Activated CD8-positive, alpha-beta memory T cell treated with anti-CD3 and anti-CD28 coated beads for 36 hours (primary cell): ENCODE measurements at regions not wholly inside any gene's neighbourhood (a gene's known extent, or its start where the extent isn't known, plus 50 kb on each side); places are given as distances from the start of the nearest gene placed in this dataset.

Source experiments
- CTCF ChIA-PET: fragments of 350-600 bp; sonication (Branson Sonifier 250); formaldehyde crosslinking; loops from one replicate; lab custom pipeline; 2021; ENCODE audit warnings: antibody characterized with exemption; lab: Charles Lee
- POLR2A ChIA-PET: fragments of 350-600 bp; sonication (Branson Sonifier 250); formaldehyde crosslinking; loops from one replicate; lab custom pipeline; 2021; ENCODE audit warnings: antibody characterized with exemption; lab: Charles Lee

DNA sequence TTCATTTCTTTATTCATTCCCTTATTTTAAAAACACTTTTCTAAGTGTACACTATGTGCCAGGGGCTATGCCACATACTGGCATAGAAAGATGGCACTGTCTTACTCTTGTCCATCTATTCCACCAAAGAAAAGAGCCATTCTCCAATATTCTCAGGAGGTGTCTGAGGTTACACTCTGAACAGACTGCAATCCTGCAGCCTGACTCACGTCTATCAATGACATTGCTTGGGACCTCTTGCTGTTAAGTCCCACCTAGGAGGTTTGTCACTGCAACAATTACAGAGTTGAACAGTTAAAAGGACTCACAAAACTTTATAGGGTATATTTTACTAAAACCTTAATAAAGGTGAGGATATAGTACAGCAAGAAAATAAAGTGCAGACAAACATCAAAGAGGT is 512.9 kb upstream of the HTR2A start:
- ChIA-PET POLR2A (no interaction called here), CTCF (no interaction called here)

GRCh38 chr13:47408546-47409319 is 511.9 kb upstream of the HTR2A start:
- ChIA-PET CTCF (no interaction called here), POLR2A (no interaction called here)

DNA sequence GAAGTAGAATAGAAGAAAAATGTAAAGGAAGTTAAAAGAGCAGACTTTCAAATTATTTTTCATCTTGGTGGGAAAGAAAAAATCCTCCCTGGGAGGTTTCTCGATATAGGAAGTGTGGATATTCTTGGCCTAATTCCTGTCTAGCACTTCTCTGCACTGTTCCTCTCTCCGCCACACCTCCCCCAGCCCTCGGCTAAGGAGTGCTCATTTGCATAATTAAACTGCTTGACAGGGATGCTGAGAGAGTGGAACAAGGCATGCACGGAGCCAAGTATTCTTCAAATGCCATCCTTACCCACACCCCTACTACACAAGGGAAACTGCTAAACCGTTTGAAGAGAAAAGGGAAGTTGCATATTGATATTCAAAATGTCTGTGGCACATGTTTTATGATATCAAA is 511.0 kb upstream of the HTR2A start:
- ChIA-PET CTCF (no interaction called here), POLR2A (no interaction called here)

DNA sequence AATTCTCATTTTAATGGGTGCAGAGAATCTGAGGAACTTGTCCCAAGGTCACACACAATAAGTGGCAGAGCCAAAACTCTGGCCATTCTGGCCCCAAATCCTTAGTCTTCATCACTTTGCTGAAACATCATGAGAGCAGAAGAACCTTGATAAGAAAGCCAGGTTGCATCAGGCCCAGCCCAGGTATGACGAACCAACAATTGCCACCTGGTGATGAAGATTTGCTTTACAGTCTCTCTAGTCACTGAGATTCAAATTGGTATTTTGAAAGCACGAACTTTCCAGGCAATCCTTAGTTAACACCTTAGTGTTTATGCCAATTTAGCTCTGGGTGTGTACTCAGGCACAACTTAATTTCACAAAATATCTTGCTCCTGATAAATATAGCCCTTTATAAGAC is 502.7 kb upstream of the HTR2A start:
- ChIA-PET CTCF (no interaction called here), POLR2A (no interaction called here)

DNA sequence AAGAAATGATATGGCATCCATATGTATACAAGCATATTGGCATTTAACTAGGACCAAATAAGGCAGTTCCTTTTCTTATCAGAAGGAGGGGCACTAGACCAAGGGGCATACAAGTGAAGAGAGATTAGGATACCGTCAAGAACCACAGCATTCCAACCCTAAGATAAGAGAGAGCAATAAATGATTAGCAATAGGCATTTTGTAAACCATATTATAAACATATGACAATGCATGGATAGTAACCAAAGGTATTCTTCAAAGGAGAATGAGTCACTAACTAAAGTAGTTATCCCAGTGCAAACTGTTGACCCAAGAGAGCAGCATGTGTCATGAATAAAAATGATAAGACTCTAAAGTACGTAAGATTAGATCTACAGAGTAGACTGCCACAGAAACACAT is 500.9 kb upstream of the HTR2A start:
- POLR2A ChIA-PET, result no interaction called here
- CTCF ChIA-PET, result no interaction called here

GRCh38 chr13:47396915-47397314 is 500.1 kb upstream of the HTR2A start:
- POLR2A ChIA-PET, result no interaction called here
- CTCF ChIA-PET, result no interaction called here

GRCh38 chr13:47374741-47375140 is 477.9 kb upstream of the HTR2A start:
- ChIA-PET CTCF (no interaction called here), POLR2A (no interaction called here)

- POLR2A ChIA-PET, result no interaction called here
- CTCF ChIA-PET, result no interaction called here
Observed at GRCh38 chr13:47372751-47373150, 475.9 kb upstream of the HTR2A start.

GRCh38 chr13:47351798-47352197 is 454.9 kb upstream of the HTR2A start:
- ChIA-PET CTCF (no interaction called here), POLR2A (no interaction called here)

GRCh38 chr13:47350334-47351124 is 453.7 kb upstream of the HTR2A start:
- ChIA-PET POLR2A (no interaction called here), CTCF (no interaction called here)

- ChIA-PET CTCF (no interaction called here), POLR2A (no interaction called here)
Observed at GRCh38 chr13:47349211-47349610, 452.4 kb upstream of the HTR2A start.

DNA sequence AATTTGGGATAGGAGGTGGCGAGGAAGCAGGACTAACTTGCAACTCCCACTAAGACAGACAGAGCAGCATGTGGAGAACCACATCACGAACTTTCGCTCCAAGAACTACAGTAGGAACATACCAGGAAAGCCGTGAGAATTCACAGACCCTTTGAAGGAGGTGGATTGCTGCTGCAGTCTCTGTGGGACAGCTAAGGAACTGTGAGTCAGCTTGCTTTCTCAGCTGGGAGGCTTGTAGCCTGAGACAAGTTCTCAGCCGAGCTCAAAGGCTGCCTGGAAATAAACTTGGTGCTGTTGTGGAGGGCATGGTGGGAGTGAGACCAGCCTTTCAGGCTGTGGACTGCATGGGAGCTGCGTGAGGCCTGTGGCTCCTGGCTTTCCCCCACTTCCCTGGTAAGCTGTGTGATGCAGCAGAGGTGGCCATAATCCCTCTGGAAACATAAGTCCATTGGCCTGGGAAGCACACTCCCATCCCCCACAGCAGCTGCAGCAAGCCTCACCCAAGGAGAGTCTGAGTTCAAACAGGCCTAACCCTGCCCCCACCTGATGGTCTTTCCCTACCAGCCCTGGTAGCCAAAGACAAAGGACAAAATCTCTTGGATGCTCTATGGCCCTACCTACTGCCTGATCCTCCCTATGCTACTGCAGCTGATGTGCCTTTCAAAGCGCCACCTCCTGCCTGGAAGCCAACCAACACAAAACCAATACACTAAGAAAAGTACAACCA is 441.1 kb upstream of the HTR2A start:
- ChIA-PET POLR2A (no interaction called here), CTCF (no interaction called here)

DNA sequence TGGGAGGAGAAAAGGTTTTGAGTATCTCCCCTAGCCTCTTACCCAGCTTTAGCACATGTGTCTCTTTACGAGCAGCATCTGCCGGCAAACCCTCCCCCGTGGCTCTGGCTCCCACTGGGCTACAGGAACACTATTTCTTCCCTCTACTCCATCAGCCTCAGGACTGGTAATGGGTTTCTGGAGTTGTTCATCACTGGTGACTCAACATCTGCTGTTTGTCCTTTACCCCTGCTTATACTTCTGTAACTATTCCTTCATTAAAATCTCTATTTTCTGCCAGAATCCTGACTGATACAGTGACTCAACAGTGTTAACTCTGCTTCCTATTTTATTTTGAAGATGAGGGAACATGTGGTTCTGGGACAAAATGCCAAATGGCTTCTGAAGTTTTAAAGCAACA is 437.3 kb upstream of the HTR2A start:
- ChIA-PET CTCF (no interaction called here), POLR2A (no interaction called here)

DNA sequence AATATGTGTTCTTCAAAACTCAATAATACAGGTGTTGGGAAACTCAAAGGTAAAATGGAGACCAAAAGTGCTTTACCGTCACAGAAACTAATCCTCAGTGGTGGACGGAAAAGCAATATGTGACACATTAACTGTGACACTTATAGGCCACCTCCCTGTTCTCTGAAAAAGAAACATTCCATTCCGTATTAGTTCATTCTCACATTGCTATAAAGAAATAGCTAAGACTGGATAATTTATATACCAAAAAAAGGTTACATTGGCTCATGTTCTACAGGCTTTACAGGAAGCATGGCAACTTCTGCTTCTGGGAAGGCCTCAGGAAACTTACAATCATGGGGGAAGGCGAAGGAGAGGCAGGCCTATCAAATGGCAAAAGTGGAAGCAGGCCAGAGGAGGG is 435.3 kb upstream of the HTR2A start:
- POLR2A ChIA-PET, result no interaction called here
- CTCF ChIA-PET, result no interaction called here

- CTCF ChIA-PET, result no interaction called here
- POLR2A ChIA-PET, result no interaction called here
Observed at GRCh38 chr13:47330031-47330430, 433.2 kb upstream of the HTR2A start.

DNA sequence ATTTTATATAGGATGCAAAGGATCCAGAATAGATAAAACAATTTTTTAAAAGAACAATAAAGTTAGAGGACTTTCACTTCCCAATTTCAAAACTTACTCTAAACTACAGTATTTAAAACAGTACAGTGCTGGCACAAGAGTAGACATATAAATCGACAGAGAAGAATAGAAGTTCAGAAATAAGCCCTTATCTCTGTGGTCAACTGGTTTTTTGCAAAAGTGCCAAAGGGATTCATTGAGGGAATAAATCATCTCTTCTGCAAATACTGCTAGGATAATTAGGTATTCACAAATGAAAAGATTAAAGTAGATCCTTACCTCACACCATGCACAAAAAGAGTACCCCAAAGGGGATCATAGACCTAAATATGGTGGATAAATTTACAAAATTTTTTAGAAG is 431.0 kb upstream of the HTR2A start:
- POLR2A ChIA-PET, result no interaction called here

DNA sequence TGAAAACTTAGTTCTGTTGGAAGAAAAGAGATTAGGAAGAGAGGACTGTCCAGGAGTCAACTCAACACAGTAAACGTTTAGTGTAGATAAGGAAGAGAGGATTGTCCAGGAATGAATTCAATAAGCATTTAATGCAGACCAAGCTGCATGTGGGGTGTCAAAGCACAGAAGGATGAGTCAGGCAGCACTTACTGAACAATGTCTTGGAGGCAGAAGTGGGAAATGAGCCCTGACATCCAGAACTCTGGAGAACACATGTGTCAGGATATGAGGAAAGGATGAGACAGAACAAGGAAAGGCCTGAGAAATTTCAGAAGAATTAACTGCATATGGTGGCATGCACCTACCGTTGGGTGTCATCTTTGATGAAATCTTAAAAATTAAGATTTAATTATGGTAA is 429.2 kb upstream of the HTR2A start:
- ChIA-PET CTCF (no interaction called here), POLR2A (no interaction called here)

More for the DNA sequence above, 431.0 kb upstream of the HTR2A start:
- CTCF ChIA-PET, result no interaction called here

GRCh38 chr13:47317356-47317755 is 420.5 kb upstream of the HTR2A start:
- ChIA-PET CTCF (no interaction called here), POLR2A (no interaction called here)

- ChIA-PET POLR2A (no interaction called here), CTCF (no interaction called here)
Observed at GRCh38 chr13:47310401-47310800, 413.5 kb upstream of the HTR2A start.

DNA sequence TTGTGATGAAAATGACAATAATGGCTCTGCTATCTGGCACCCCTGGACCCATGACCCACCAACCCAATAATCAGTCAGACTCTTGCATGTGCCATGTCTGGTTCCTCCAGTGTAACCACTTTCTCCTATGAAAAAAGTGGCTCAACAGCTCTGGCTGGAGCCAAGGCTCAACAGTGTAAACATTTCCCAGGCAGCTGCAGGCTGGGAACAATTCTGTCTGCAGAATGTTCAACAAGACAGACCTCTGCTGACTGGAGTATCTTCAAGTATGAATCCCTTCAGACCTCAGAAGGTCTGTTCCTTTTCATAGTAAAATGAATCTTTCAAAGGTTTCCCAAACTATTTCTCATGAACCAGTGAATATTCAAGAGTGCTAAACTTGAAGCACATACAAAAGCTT is 410.1 kb upstream of the HTR2A start:
- CTCF ChIA-PET, result no interaction called here
- POLR2A ChIA-PET, result no interaction called here

DNA sequence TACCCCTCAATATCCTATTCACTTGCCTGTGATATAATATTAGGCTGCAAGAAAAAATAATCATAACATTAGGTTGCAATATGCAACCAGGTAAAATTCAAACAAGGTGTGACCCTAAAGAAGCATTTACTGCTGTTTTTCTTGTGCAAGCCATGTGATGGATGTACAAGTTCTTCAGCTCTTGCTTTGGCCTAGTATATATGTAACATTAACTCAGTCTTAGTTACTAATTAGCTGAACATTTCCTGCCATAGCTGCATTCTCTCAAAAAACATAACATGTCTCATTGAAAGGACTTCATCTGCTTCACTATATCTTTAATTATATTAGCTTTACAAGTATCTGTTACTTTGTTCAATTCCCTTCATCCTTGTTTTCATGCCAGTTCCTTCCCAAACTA is 406.8 kb upstream of the HTR2A start:
- ChIA-PET POLR2A (no interaction called here), CTCF (no interaction called here)
